Endothelial cell of umbilical vein (primary cell): ENCODE measurements at regions not wholly inside any gene's neighbourhood (a gene's known extent, or its start where the extent isn't known, plus 50 kb on each side); places are given as distances from the start of the nearest gene placed in this dataset.

Experiments
- BruUV-seq: library from RNA; stranded (reverse); fragments of 400-500 nt; replicated peaks from 2 replicates; lab custom pipeline; 2021; lab: Mats Ljungman, UMichigan
- CTCF ChIA-PET: fragments of 300-600, 350-600 bp; sonication (Branson Sonifier 250); formaldehyde crosslinking; loops from one replicate; lab custom pipeline; 2021; ENCODE audit warnings: antibody characterized with exemption, inconsistent platforms; lab: Charles Lee
- POLR2A ChIA-PET: fragments of 300-600, 350-600 bp; sonication (Branson Sonifier 250); formaldehyde crosslinking; loops from one replicate; lab custom pipeline; 2021; ENCODE audit warnings: antibody characterized with exemption, inconsistent platforms; lab: Charles Lee
- DNase-seq: peaks from one replicate; pipeline ENCODE4 v3.0.0-alpha.2; 2011; ENCODE audit warnings: low read depth, low spot score
- FAIRE-seq: peaks from 2 replicates; lab custom pipeline; 2011; peaks lifted over from hg19 to GRCh38; lab: Jason Lieb, UNC
- H2AFZ ChIP-seq: 2 replicates; pipeline ENCODE4 v1.6.0; 2012; ENCODE audit warnings: low read depth, low read length, control low read depth, inconsistent platforms
- H3K27ac ChIP-seq: 2 replicates; pipeline ENCODE4 v1.5.1; 2011; ENCODE audit warnings: low read depth, mild to moderate bottlenecking, control low read depth, low read length, moderate library complexity; ENCODE audit not compliant: insufficient read depth
- H3K27me3 ChIP-seq, 2 experiments: 2 replicates each; pipeline versions ENCODE4 v1.6.0 to v1.6.1; 2011; ENCODE audit warnings: low read length in 2 of 2, mixed read lengths in 1 of 2; ENCODE audit not compliant: control insufficient read depth in 2 of 2, insufficient read depth in 2 of 2
- H3K36me3 ChIP-seq, 2 experiments: 2 replicates in 1 of 2; 3 replicates in 1 of 2; pipeline ENCODE4 v1.5.1; 2011; ENCODE audit warnings: low read length in 2 of 2, mild to moderate bottlenecking in 1 of 2, moderate library complexity in 1 of 2; ENCODE audit not compliant: control insufficient read depth in 2 of 2, insufficient read depth in 2 of 2; ENCODE audit errors: extremely low read depth in 1 of 2
- H3K4me1 ChIP-seq: 3 replicates; pipeline ENCODE4 v1.5.1; 2011; ENCODE audit warnings: mild to moderate bottlenecking, low read length; ENCODE audit not compliant: control insufficient read depth, insufficient read depth; ENCODE audit errors: extremely low read depth
- H3K4me2 ChIP-seq: 2 replicates; pipeline ENCODE4 v1.6.1; 2011; ENCODE audit warnings: low read length, control low read depth, mixed read lengths; ENCODE audit not compliant: insufficient read depth
- H3K4me3 ChIP-seq, 3 experiments: fragments of 200-600 bp in 1 of 3; sonication (generic), shearing (Covaris generic) in 1 of 3; replicated peaks in 1 of 3; 2 replicates each; pipeline ENCODE4 v1.5.1; 2011 to 2016; ENCODE audit warnings: control low read depth in 3 of 3, low read length in 3 of 3, mild to moderate bottlenecking in 2 of 3, inconsistent platforms in 1 of 3, low read depth in 1 of 3, moderate library complexity in 1 of 3; ENCODE audit not compliant: insufficient read depth in 1 of 3
- H3K79me2 ChIP-seq: 2 replicates; pipeline ENCODE4 v1.6.0; 2012; ENCODE audit warnings: low read length, inconsistent platforms; ENCODE audit not compliant: control insufficient read depth, insufficient read depth
- H3K9ac ChIP-seq: replicated peaks from 2 replicates; pipeline ENCODE3; 2011; ENCODE audit warnings: low read length, control low read depth; ENCODE audit not compliant: insufficient read depth; ENCODE audit errors: extremely low read depth
- H3K9me1 ChIP-seq: replicated peaks from 3 replicates; pipeline ENCODE4 v1.6.0; 2011; ENCODE audit warnings: mild to moderate bottlenecking, low read length; ENCODE audit not compliant: control insufficient read depth, insufficient read depth; ENCODE audit errors: extremely low read depth
- H3K9me3 ChIP-seq: replicated peaks from 2 replicates; pipeline ENCODE4 v1.5.1; 2012; ENCODE audit warnings: low read length, inconsistent platforms; ENCODE audit not compliant: control insufficient read depth, insufficient read depth
- H4K20me1 ChIP-seq: replicated peaks from 2 replicates; pipeline ENCODE3; 2011; ENCODE audit warnings: mild to moderate bottlenecking, low read length; ENCODE audit not compliant: control insufficient read depth, insufficient read depth; ENCODE audit errors: extremely low read depth
- EZH2 ChIP-seq: IDR thresholded peaks from 2 replicates; pipeline ENCODE4 v1.6.1; 2012; ENCODE audit warnings: borderline replicate concordance, low read depth, mild to moderate bottlenecking, moderate library complexity, low read length, inconsistent platforms; ENCODE audit not compliant: severe bottlenecking
- FOS ChIP-seq: IDR thresholded peaks from 2 replicates; pipeline ENCODE4 v1.6.1; 2011; ENCODE audit warnings: mild to moderate bottlenecking, low read length, moderate library complexity, borderline replicate concordance; ENCODE audit not compliant: insufficient read depth
- GATA2 ChIP-seq: IDR thresholded peaks from 2 replicates; pipeline ENCODE4 v1.7.0; 2011; ENCODE audit warnings: low read depth, mild to moderate bottlenecking, moderate library complexity, mixed read lengths, low read length; ENCODE audit not compliant: insufficient read length, insufficient read depth
- JUN ChIP-seq: IDR thresholded peaks from 2 replicates; pipeline ENCODE4 v1.6.1; 2011; ENCODE audit warnings: borderline replicate concordance, low read depth; ENCODE audit not compliant: insufficient read length, insufficient read depth
- MYC ChIP-seq: IDR thresholded peaks from one replicate; pipeline ENCODE4 v1.6.1; 2011; ENCODE audit warnings: mild to moderate bottlenecking, low read depth, low read length
- POLR2A ChIP-seq: IDR thresholded peaks from 2 replicates; pipeline ENCODE4 v1.6.1; 2012; ENCODE audit warnings: low read depth, mild to moderate bottlenecking, control low read depth, low read length
- POLR2AphosphoS5 ChIP-seq: IDR thresholded peaks from 2 replicates; pipeline ENCODE4 v1.6.1; 2012; ENCODE audit warnings: low read depth, mild to moderate bottlenecking, control low read depth, low read length, moderate library complexity; ENCODE audit not compliant: insufficient read depth
- dilution Hi-C: fragments of 300-500 bp; cut with MboI; formaldehyde crosslinking; loops from one replicate; pipeline ENCODE4 v1.15.0; 2019; ENCODE audit warnings: low sequenced_read_pairs; ENCODE audit not compliant: extremely low pct_ligation_motif_present
- intact Hi-C: fragments of 100-400 bp; cut with micrococcal nuclease; formaldehyde crosslinking; loops from one replicate; pipeline ENCODE4 v1.10.0; 2022
- TF ChIP-seq, protein P1 (sequence below): IDR thresholded peaks from 2 replicates; pipeline ENCODE4 v1.6.1; 2011; ENCODE audit not compliant: insufficient read depth, insufficient read length
- TF ChIP-seq, protein P2 (sequence below), 2 donors: IDR thresholded peaks; 1 replicate in 1 of 2; 2 replicates in 1 of 2; pipeline ENCODE4 v1.5.1; 2011; ENCODE audit warnings: low read length in 2 of 2, mild to moderate bottlenecking in 2 of 2, moderate library complexity in 2 of 2, control low read depth in 1 of 2, inconsistent platforms in 1 of 2, low read depth in 1 of 2; ENCODE audit not compliant: insufficient read depth in 1 of 2; ENCODE audit errors: extremely low read depth in 1 of 2

DNA sequence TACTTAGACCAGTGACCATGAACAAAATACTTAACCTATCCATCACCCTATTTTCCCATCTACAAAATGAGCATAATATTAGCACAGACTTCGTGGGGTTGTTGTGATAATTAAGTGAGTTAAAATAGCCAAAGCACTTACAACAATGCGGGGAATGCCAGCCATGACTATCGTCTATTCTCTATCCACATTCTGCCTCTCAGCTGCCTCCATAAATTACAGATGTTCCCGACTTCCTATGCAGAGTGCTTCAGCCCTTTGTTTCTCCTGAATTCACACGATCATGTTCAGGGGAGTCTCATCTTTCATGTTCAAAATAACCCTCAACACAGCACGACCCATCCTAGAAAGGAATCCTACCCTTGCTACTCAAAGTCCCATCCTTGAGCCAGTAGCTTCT is 211.6 kb downstream of the EN1 start:
- H3K27me3 ChIP-seq, result no peaks in the 10 kb centered on the region
- H3K4me3 ChIP-seq, result no peak overlapping the region
- ChIA-PET POLR2A (no interaction called here), CTCF (no interaction called here)
- FAIRE-seq (no peak), DNase-seq (no peak)
- H3K36me3 ChIP-seq, result no peaks in the 10 kb centered on the region
- H3K4me2 ChIP-seq, result no peak overlapping the region
- no peak overlapping the region for H3K9ac ChIP-seq
- no peak overlapping the region for H3K27ac ChIP-seq
- H4K20me1 ChIP-seq, result no peaks in the 10 kb centered on the region
- intact Hi-C loops (no loop called here), dilution Hi-C loops (no loop called here)
- no peaks in the 10 kb centered on the region for H3K9me3 ChIP-seq
- H3K79me2 ChIP-seq, result no peaks in the 10 kb centered on the region
- TF ChIP-seq JUN, result no peak
- no peak for TF ChIP-seq MYC
- TF ChIP-seq GATA2, result no peak
- TF ChIP-seq POLR2AphosphoS5, result no peak
- no peak for TF ChIP-seq FOS
- TF ChIP-seq POLR2A, result no peak
- TF ChIP-seq EZH2, result no peak
- TF ChIP-seq, protein P1, sequence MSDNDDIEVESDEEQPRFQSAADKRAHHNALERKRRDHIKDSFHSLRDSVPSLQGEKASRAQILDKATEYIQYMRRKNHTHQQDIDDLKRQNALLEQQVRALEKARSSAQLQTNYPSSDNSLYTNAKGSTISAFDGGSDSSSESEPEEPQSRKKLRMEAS, result no peak
- TF ChIP-seq, protein P2, sequence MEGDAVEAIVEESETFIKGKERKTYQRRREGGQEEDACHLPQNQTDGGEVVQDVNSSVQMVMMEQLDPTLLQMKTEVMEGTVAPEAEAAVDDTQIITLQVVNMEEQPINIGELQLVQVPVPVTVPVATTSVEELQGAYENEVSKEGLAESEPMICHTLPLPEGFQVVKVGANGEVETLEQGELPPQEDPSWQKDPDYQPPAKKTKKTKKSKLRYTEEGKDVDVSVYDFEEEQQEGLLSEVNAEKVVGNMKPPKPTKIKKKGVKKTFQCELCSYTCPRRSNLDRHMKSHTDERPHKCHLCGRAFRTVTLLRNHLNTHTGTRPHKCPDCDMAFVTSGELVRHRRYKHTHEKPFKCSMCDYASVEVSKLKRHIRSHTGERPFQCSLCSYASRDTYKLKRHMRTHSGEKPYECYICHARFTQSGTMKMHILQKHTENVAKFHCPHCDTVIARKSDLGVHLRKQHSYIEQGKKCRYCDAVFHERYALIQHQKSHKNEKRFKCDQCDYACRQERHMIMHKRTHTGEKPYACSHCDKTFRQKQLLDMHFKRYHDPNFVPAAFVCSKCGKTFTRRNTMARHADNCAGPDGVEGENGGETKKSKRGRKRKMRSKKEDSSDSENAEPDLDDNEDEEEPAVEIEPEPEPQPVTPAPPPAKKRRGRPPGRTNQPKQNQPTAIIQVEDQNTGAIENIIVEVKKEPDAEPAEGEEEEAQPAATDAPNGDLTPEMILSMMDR (IDR thresholded peaks at IDR 0.05; ENCODE audit: extremely low read depth in 1 of 2, insufficient read depth in 1 of 2, low read depth in 1 of 2, low read length in 2 of 2), result no peak
- no peaks in the 10 kb centered on the region for H3K4me1 ChIP-seq
- no peak overlapping the region for H2AFZ ChIP-seq
- BruUV-seq, result no TSS peak
- no peaks in the 10 kb centered on the region for H3K9me1 ChIP-seq
